ENCODE measurements at regions not wholly inside any gene's neighbourhood (a gene's known extent, or its start where the extent isn't known, plus 50 kb on each side); places are given as distances from the start of the nearest gene placed in this dataset.

- intact Hi-C loops (cut with micrococcal nuclease), result no loop called here
- Mint-ChIP-seq H3K36me3 (ENCODE audit: low read depth) (no peaks in the 10 kb centered on the region), H3K4me1 (ENCODE audit: low read depth) (no peaks in the 10 kb centered on the region), H3K9me3 (peaks cover 28% of the 10 kb centered on the region), H3K27me3 (no peaks in the 10 kb centered on the region), H3K27ac (no peak overlapping the region), H3K4me3 (no peak overlapping the region)
Measured at GRCh38 chr4:95715830-95716229, 124.1 kb upstream of the PDHA2 start.

- peaks cover 26% of the 10 kb centered on the region for H3K9me3 Mint-ChIP-seq
- no peak overlapping the region for H3K4me3 Mint-ChIP-seq
- no peaks in the 10 kb centered on the region for H3K4me1 Mint-ChIP-seq (ENCODE audit: low read depth)
- H3K27ac Mint-ChIP-seq, result no peak overlapping the region
- no peaks in the 10 kb centered on the region for H3K27me3 Mint-ChIP-seq
- no peaks in the 10 kb centered on the region for H3K36me3 Mint-ChIP-seq (ENCODE audit: low read depth)
- intact Hi-C loops (cut with micrococcal nuclease), result no loop called here
Measured at GRCh38 chr4:95714571-95714970, 125.3 kb upstream of the PDHA2 start.

GRCh38 chr4:95705323-95705722 lies 134.6 kb upstream of the PDHA2 start:
- no peaks in the 10 kb centered on the region for H3K4me1 Mint-ChIP-seq (ENCODE audit: low read depth)
- intact Hi-C loops (cut with micrococcal nuclease), result no loop called here
- H3K36me3 Mint-ChIP-seq (ENCODE audit: low read depth), result no peaks in the 10 kb centered on the region
- no peak overlapping the region for H3K27ac Mint-ChIP-seq
- H3K27me3 Mint-ChIP-seq, result no peaks in the 10 kb centered on the region
- H3K4me3 Mint-ChIP-seq, result no peak overlapping the region
- H3K9me3 Mint-ChIP-seq, result peaks cover 14% of the 10 kb centered on the region

- Mint-ChIP-seq H3K27ac (no peak overlapping the region), H3K4me3 (no peak overlapping the region), H3K27me3 (no peaks in the 10 kb centered on the region), H3K36me3 (ENCODE audit: low read depth) (no peaks in the 10 kb centered on the region), H3K9me3 (peaks cover 14% of the 10 kb centered on the region), H3K4me1 (ENCODE audit: low read depth) (no peaks in the 10 kb centered on the region)
- intact Hi-C loops (cut with micrococcal nuclease), result no loop called here
Measured at GRCh38 chr4:95701500-95702170, 138.3 kb upstream of the PDHA2 start.

- Mint-ChIP-seq H3K27ac (no peak overlapping the region), H3K4me1 (ENCODE audit: low read depth) (no peaks in the 10 kb centered on the region), H3K9me3 (no peaks in the 10 kb centered on the region), H3K4me3 (no peak overlapping the region), H3K27me3 (no peaks in the 10 kb centered on the region), H3K36me3 (ENCODE audit: low read depth) (no peaks in the 10 kb centered on the region)
- intact Hi-C loops (cut with micrococcal nuclease), result no loop called here
Measured at GRCh38 chr4:95694411-95694810, 145.5 kb upstream of the PDHA2 start.

- Mint-ChIP-seq H3K27me3 (no peaks in the 10 kb centered on the region), H3K9me3 (no peaks in the 10 kb centered on the region), H3K36me3 (ENCODE audit: low read depth) (no peaks in the 10 kb centered on the region), H3K27ac (no peak overlapping the region), H3K4me3 (no peak overlapping the region), H3K4me1 (ENCODE audit: low read depth) (no peaks in the 10 kb centered on the region)
- intact Hi-C loops (cut with micrococcal nuclease), result no loop called here
Measured at GRCh38 chr4:95693594-95693993, 144.8 kb upstream of the UNC5C start.

GRCh38 chr4:95676190-95676589 lies 127.4 kb upstream of the UNC5C start:
- Mint-ChIP-seq H3K27ac (no peak overlapping the region), H3K9me3 (peaks cover 13% of the 10 kb centered on the region), H3K4me3 (no peak overlapping the region), H3K36me3 (ENCODE audit: low read depth) (no peaks in the 10 kb centered on the region), H3K4me1 (ENCODE audit: low read depth) (no peaks in the 10 kb centered on the region), H3K27me3 (no peaks in the 10 kb centered on the region)
- intact Hi-C loops (cut with micrococcal nuclease), result no loop called here

GRCh38 chr4:95675623-95676022 lies 126.8 kb upstream of the UNC5C start:
- H3K4me1 Mint-ChIP-seq (ENCODE audit: low read depth), result no peaks in the 10 kb centered on the region
- H3K27ac Mint-ChIP-seq, result no peak overlapping the region
- H3K9me3 Mint-ChIP-seq, result peaks cover 13% of the 10 kb centered on the region
- H3K4me3 Mint-ChIP-seq, result no peak overlapping the region
- H3K36me3 Mint-ChIP-seq (ENCODE audit: low read depth), result no peaks in the 10 kb centered on the region
- intact Hi-C loops (cut with micrococcal nuclease), result no loop called here
- no peaks in the 10 kb centered on the region for H3K27me3 Mint-ChIP-seq

GRCh38 chr4:95674521-95674981 lies 125.8 kb upstream of the UNC5C start:
- H3K4me3 Mint-ChIP-seq, result no peak overlapping the region
- H3K36me3 Mint-ChIP-seq (ENCODE audit: low read depth), result no peaks in the 10 kb centered on the region

GRCh38 chr4:95672811-95673210 lies 124.0 kb upstream of the UNC5C start:
- Mint-ChIP-seq H3K9me3 (peaks cover 13% of the 10 kb centered on the region), H3K4me1 (ENCODE audit: low read depth) (no peaks in the 10 kb centered on the region), H3K4me3 (no peak overlapping the region)

More at GRCh38 chr4:95674521-95674981, 125.8 kb upstream of the UNC5C start:
- Mint-ChIP-seq H3K4me1 (ENCODE audit: low read depth) (no peaks in the 10 kb centered on the region), H3K27me3 (no peaks in the 10 kb centered on the region), H3K27ac (no peak overlapping the region), H3K9me3 (peaks cover 13% of the 10 kb centered on the region)
- intact Hi-C loops (cut with micrococcal nuclease), result no loop called here

GRCh38 chr4:95660719-95661118 lies 111.9 kb upstream of the UNC5C start:
- Mint-ChIP-seq H3K27me3 (no peaks in the 10 kb centered on the region), H3K27ac (no peak overlapping the region), H3K9me3 (peaks cover 58% of the 10 kb centered on the region), H3K4me1 (ENCODE audit: low read depth) (no peaks in the 10 kb centered on the region), H3K36me3 (ENCODE audit: low read depth) (no peaks in the 10 kb centered on the region), H3K4me3 (no peak overlapping the region)
- intact Hi-C loops (cut with micrococcal nuclease), result no loop called here

More at GRCh38 chr4:95672811-95673210, 124.0 kb upstream of the UNC5C start:
- H3K36me3 Mint-ChIP-seq (ENCODE audit: low read depth), result no peaks in the 10 kb centered on the region
- no peaks in the 10 kb centered on the region for H3K27me3 Mint-ChIP-seq
- intact Hi-C loops (cut with micrococcal nuclease), result no loop called here
- no peak overlapping the region for H3K27ac Mint-ChIP-seq

GRCh38 chr4:95651891-95652290 lies 103.1 kb upstream of the UNC5C start:
- no peaks in the 10 kb centered on the region for H3K36me3 Mint-ChIP-seq (ENCODE audit: low read depth)
- no peak overlapping the region for H3K4me3 Mint-ChIP-seq

GRCh38 chr4:95644417-95644816 lies 95.6 kb upstream of the UNC5C start:
- H3K9me3 Mint-ChIP-seq, result no peaks in the 10 kb centered on the region
- H3K27ac Mint-ChIP-seq, result no peak overlapping the region
- H3K4me1 Mint-ChIP-seq (ENCODE audit: low read depth), result no peaks in the 10 kb centered on the region
- H3K4me3 Mint-ChIP-seq, result no peak overlapping the region
- no peaks in the 10 kb centered on the region for H3K27me3 Mint-ChIP-seq
- intact Hi-C loops (cut with micrococcal nuclease), result no loop called here
- H3K36me3 Mint-ChIP-seq (ENCODE audit: low read depth), result no peaks in the 10 kb centered on the region

More at GRCh38 chr4:95651891-95652290, 103.1 kb upstream of the UNC5C start:
- Mint-ChIP-seq H3K9me3 (peaks cover 20% of the 10 kb centered on the region), H3K27me3 (no peaks in the 10 kb centered on the region), H3K27ac (no peak overlapping the region), H3K4me1 (ENCODE audit: low read depth) (no peaks in the 10 kb centered on the region)
- intact Hi-C loops (cut with micrococcal nuclease), result no loop called here

- H3K4me1 Mint-ChIP-seq (ENCODE audit: low read depth), result no peaks in the 10 kb centered on the region
- H3K4me3 Mint-ChIP-seq, result no peak overlapping the region
- intact Hi-C loops (cut with micrococcal nuclease), result no loop called here
- no peaks in the 10 kb centered on the region for H3K36me3 Mint-ChIP-seq (ENCODE audit: low read depth)
- no peaks in the 10 kb centered on the region for H3K27me3 Mint-ChIP-seq
- H3K9me3 Mint-ChIP-seq, result no peaks in the 10 kb centered on the region
- H3K27ac Mint-ChIP-seq, result no peak overlapping the region
Measured at GRCh38 chr4:95643627-95644026, 94.9 kb upstream of the UNC5C start.

- no peaks in the 10 kb centered on the region for H3K27me3 Mint-ChIP-seq
- no peak overlapping the region for H3K27ac Mint-ChIP-seq
- H3K4me1 Mint-ChIP-seq (ENCODE audit: low read depth), result no peaks in the 10 kb centered on the region
- H3K36me3 Mint-ChIP-seq (ENCODE audit: low read depth), result no peaks in the 10 kb centered on the region
- intact Hi-C loops (cut with micrococcal nuclease), result no loop called here
- no peak overlapping the region for H3K4me3 Mint-ChIP-seq
- no peaks in the 10 kb centered on the region for H3K9me3 Mint-ChIP-seq
Measured at GRCh38 chr4:95641571-95641970, 92.8 kb upstream of the UNC5C start.

Data from dendritic cell treated with granulocyte-macrophage colony-stimulating factor and Interleukin-4, amounts not matched to agents 40 ng/mL and 50 ng/mL, for 4 days (primary cell).